ENCODE measurements at regions not wholly inside any gene's neighbourhood (a gene's known extent, or its start where the extent isn't known, plus 50 kb on each side); places are given as distances from the start of the nearest gene placed in this dataset.

DNA sequence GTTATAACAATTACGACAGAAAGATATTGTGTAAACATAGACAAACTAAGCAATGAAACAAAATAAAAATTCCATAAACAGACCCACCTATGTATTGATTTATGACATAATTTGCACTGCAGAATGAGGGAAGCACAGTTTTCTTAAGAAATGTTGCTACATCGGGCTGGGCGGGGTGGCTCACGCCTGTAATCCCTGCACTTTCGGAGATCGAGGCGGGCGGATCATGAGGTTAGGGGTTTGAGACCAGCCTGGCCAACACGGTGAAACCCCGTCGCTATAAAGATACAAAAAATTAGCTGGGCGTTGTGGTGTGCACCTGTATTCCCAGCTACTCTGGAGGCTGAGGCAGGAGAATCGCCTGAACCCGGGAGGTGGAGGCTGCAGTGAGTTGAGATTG is 1344.4 kb upstream of the WWC1 start:
- no peak for DNase-seq (ENCODE audit: low read depth in 2 of 2)

DNA sequence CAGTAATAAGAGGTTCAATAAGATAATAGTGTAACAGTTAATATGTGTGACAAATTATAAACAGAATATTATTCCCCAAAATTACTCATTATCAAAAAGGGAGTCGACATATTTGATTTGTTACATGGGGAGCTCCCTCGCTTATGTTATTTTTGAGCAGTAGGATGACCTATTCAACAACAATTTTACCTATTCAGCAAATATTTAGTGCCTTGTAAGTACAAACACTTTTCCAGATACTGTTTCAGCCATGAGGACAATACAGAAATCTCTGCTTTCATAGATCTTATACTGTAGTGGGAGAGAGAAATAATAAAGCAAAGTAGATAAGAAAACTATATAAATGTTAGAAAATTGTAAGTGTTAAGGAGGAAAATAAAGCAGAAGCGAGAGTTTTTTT is 1342.8 kb upstream of the WWC1 start:
- DNase-seq (ENCODE audit: low read depth in 2 of 2), result no peak

DNA sequence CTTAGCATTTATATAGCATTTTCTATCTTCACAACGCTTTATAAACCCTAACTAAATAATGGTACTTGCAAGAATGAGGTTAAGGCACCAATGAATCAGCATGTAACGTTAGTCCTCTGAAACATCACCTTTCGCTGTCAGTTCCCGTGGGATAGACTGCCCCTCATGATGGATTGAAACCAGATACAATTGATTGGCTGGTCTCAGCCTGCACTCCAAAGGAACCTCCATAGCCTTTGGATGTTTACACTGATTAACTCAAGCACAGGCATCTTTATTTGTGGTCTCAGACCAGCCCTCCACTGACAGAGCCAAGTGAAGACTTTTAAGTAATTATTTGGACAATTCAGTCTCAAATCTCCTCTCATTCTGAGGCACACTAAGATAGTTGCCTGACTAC is 1339.4 kb upstream of the WWC1 start:
- no peak for DNase-seq (ENCODE audit: low read depth in 2 of 2)

DNA sequence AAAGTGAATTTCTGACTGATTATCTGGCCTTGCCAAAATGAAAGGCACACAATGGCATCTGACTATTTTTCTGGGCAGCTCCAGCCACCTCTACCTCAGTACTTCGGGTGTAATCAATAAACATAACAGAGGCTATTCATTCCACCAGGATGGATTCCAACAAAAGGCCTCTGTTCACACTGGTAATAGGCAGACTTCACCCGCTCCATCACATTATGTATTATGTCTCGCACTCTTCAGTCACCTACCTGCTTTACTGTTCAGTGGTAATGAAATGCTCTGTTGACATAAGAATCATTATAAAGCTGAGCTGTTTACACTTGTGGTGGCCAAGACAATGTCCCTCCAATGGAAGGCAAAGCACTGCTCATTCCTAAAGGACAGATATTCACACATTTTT is 1333.7 kb upstream of the WWC1 start:
- DNase-seq (ENCODE audit: low read depth in 2 of 2), result no peak

DNA sequence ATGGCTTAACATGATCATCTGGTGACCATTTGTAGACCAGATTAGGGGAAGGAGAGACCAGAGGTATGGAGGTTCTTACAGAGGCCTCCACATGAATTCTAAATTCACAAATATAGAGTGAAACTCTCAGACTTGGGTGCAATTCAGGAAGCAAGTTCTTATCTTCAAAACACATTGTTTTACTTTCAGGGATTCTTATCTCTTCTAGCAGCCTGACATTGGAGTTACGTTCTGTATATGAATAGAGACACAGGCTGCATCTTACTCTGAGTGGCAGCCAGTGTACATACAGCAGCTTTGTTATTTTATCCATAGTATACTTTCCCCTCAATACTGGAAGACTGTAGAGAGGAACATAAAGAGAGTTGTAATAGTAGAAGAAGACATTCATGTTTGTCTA is 1331.7 kb upstream of the WWC1 start:
- no peak for DNase-seq (ENCODE audit: low read depth in 2 of 2)

DNA sequence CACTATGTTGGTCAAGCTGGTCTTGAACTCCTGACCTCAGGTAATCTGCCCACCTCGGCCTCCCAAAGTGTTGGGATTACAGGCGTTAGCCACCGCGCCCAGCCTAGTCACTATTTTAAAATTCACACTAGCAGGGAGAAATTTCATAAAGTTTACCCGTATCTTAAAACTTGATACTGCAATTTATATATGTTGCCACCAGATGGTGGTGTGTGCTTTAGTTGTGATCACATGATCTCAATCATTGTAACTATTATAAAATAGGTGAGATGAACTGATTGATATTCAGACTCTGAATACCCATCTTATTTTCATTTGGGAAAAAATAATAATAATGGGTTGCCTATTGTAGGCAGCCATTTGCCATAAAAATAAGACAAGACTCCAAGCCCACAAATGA is 1330.4 kb upstream of the WWC1 start:
- no peak for DNase-seq (ENCODE audit: low read depth in 2 of 2)

DNA sequence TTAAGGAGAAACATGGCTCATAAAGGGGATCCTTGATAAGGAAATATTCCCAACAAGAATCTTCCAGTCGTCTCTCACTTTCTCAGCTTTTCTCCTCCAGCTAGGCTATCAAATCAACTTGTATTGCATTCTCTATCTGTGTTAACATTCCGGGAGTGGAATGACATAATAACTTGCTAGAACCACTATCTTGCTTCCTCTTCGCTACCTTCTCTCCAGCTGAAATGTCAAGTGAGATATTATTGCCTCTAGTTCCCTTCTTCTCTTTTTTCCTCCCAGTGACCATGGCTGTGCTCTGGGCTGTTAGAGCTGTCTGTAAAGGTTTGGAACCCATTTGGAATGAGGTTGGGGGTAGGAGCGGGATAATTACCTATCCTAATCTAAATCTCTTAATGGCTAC is 1329.5 kb upstream of the WWC1 start:
- no peak for DNase-seq (ENCODE audit: low read depth in 2 of 2)

DNA sequence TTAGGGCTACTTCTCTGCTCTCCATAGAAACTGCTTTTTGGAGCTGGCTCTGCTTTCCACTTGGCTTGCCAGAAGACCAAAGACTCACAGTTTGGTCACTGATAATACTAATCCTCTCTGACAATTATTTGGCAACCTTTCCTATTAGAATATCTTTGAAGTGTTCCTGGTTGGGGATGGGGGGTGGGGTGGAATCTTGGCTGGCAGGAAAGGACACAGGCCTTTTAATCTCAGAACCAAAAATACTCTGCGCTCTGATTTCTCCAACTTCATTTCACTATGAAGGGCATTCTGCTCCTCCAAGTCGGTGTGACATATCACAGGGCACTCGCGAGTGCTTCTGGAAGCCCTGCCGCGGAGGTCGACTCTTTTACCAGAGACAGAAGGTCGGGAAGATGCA is 1329.0 kb upstream of the WWC1 start:
- no peak for DNase-seq (ENCODE audit: low read depth in 2 of 2)

DNA sequence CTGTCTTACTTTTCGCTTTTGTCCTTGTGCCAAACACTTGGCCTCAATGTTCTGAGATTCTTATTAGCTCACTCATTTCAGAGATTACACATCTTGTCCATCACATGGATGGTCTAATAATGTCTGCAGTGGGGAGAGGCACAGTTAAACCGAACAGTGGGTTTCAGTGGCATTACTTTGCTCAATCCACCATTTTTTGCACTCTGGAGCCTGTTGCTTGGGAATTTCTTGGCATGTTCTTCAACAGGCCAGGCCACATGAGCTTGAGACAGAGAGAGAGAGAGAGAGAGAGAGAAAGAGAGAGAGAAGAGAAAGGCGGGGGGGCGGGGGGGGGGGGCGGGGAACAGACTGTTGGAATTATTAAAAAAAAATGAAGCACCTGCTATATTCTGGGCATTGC is 1327.8 kb upstream of the WWC1 start:
- no peak for DNase-seq (ENCODE audit: low read depth in 2 of 2)

DNA sequence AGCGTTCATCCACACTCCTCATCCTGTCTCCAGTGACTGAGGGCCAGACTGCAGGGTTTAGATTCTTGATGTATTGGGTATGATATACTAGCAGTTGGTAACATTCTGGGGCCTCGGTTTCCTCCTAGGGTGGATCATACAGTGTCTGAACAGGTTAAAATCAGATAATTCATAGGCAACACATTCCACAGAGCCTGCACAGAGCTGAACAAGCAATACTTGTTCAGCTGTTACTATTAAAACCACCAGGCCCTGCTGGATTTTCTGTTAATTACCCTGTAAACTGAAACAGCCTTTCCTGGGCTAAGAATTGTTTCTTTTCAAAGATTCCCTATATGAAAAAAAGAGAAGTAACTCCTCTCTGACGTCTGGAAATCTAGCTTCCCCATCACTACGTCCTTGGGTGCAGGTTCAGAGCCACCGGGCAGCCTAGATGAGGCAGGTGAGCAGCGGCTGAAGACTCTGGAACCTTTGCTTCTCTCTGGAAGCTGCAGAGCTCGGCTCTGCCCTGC is 1313.5 kb upstream of the WWC1 start:
- DNase-seq (ENCODE audit: low read depth in 2 of 2), result no peak

DNA sequence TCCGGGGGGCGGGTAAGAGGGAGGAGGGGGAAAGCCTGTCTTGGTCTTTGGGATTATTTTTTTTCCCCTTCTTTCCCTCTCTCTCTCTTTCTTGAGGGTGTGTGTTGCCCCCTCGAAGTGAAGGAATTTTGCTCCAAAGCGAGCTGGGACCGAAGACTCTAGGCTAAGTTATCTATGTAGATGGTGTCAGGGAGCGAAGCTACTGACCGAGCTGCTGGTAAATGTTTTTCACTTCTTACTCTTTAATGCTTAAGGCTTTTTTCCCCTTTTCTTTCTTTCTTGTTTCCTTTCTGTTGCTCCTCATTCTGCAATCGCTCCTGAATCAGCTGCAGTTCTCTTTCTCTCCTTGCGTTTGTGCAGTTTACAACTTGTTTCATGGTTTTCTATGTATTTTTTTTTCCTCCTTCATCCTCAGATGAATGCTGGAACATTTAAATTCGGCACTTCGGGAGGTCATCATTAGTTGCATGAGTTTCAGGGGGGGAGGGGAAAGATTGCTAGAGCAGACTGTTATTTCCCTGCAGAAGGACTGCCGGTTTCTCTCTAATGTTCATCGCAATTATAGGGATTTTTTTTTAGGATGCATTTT is 1312.0 kb upstream of the WWC1 start:
- DNase-seq (ENCODE audit: low read depth in 2 of 2), result no peak

DNA sequence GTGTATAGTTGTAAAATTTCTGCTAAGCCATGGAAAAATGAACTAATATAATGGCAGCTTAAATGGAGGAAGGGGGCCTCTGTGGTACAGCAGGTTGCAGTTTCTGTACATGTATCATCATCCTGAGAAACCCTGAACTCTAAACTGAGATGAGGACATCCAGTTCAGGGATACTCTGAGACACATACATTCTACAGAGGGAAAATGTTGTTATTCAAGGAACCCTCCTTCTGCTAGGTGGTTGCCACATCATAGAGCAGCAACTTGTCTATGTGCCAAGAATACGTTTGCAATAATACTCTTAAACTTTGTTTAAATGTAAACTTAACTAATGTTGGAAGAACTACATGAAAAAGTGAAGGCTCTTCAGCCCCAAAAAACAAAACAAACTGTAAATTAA is 1310.8 kb upstream of the WWC1 start:
- DNase-seq (ENCODE audit: low read depth in 2 of 2), result no peak

DNA sequence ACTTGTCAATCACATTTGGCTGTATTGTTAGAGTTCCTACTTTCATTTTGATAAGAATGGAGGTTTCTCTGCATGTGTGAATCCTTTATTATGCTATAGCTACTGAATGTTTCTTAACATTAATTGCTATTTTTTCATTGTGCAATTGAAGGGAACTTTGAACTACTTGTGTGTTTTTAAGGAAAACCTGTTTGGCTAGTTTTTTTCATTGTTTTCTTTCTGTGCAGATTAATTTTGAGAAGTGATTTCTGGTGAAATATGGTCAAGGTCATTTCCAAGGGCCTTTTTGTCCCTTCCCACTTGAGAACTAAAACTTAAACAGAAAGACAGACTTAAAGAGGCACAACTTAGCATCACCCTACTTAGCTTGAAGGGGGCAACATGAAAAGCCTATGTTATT is 1309.2 kb upstream of the WWC1 start:
- no peak for DNase-seq (ENCODE audit: low read depth in 2 of 2)

DNA sequence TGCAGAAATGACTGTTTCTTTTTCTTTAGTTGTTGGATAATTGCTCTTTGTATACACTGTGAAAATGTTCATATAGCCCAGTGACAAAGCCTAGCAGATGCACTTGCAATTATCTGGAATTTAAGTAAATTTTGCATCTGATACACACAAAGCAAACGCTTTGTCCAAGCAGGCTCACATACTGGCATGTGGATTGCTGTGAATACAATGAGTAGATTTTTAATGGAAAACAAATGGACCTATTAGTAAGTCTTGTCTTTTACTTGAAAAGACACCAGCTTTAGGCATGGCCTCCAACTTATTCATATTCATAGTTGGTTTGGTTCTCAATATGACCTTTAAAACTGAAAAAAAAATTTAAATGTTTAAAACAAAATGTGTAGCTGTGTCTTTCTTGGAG is 1299.8 kb upstream of the WWC1 start:
- DNase-seq (ENCODE audit: low read depth in 2 of 2), result no peak

DNA sequence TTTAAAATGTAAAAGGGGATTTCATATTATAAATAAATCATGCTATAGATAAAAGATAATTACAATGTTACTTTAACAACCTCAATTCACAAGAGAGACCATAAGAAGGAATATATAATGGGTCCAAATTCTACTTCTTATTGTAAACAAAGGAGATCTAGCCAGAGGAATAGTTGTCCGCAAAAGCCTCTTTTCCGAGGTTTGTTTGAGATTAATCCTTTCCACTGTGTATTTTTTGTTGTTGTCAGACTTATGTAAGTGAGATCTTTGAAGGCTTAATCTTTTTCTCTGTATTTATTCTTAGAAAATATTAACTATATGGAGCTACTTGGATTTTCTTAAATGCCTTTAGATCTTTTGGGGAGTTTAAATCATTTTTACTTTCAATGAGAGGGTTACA is 1299.3 kb upstream of the WWC1 start:
- DNase-seq (ENCODE audit: low read depth in 2 of 2), result no peak

DNA sequence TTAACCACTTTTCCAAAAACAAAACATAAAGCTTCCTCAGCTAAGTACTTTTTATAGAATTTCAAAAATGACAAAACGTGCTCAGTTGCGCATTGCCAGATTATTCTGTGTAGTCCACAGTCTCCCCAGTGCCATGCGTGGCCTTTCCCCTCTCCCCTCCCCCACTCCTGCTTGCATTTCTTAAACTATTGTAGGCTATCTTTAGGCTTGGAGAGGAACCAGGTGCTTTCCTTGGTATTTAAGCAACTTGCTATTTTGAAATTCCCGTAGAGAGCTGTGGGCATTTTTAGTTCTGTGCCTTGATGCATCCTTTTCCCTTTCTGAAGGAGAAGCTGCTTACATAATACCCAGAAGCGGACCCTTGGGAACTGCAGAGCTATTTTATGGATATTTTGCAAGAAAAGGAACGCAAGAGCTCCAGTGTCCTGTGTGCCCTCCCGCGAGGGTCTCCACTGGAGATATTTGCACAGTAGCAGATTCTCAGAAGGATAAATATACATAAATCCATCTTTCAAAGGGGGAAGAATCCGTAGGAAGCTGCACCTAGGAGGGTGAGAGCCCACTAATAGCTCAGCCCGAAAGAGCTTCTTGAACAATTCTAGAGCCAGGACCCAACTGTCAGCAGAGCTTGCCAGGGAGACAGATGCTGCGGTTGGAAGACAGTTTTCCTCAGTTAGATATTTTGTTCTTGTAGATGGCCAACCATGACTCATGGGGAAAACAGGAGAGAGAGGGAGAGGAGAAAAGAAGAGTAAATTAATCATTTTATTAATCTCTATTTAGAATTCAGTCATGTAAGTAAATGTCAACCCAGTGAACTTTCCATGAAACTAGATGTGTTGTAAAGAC is 1298.3 kb upstream of the WWC1 start:
- DNase-seq (ENCODE audit: low read depth in 2 of 2), result no peak

DNA sequence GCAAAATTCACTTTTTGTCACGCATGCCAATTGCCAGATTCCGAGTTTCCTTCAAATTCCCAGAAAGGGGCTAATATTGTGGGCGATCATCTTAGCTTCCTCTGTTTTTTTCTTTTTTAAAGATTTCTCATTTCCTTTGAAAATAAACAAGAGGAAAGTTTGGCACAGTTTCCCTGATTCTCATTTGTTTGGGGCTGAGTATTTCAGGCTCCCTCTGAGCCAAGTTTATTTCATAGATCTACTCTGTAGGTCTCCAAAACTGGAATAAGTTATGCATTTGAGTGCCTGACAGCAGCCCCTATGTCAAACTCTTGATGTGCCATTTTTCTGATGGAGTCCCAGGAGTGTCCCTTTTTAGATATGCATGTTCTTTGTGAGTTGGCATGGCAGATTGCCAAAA is 1297.2 kb upstream of the WWC1 start:
- no peak for DNase-seq (ENCODE audit: low read depth in 2 of 2)

DNA sequence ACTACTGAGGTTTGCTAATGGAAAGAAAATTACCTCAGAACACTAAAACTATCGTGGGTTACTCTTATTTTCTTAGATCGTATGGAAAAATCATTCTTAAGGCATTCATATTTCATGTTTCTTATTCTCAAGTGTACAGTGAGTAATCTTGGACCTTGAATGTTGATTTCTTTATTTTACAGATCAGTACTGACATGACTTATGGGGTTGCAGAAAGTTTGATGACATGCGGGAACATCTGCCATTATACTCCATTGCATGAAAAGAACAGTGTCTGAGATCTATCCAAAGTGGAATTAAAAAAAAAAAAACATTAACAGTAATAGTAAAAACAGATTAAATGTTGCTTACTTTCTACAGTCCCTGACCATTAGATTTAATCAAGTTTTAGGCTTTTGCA is 1290.2 kb upstream of the WWC1 start:
- DNase-seq (ENCODE audit: low read depth in 2 of 2), result no peak

DNA sequence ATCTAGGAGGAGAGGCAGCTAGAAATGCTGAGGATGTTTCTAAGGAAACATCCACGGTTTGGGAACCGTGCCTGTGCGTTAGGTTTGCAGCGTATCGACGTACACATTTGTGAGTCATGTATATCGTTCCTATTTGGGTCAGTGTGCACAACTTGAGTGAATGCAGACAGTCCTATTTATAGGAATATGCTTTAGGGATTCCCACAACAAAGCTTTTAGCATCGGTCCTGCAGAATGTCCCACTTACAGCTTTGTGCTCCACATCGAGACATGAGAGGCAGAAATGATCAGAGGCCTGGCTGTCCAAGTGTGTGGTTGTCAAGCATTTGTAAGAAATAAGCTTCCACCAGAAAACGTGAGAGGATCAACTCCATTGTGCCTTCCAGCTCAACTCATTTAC is 1282.7 kb upstream of the WWC1 start:
- no peak for DNase-seq (ENCODE audit: low read depth in 2 of 2)

DNA sequence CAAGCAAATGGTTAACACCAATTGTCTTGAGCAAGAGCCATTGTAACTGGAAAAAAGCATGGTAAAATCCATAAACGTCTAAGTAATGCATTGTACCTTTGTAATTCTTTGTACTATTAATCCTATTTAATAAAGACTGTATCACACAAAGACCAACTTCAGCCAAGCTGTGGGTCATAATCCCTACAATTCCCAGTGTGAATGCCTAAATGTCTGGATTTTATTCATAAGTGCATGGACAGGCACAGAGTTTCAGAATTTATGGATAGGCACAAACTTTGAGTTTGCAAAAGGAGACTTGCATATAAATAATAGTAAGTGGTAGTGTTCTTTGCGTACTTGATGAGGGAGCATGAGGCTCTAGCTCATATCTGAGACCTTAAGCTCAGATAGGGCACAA is 1280.2 kb upstream of the WWC1 start:
- DNase-seq (ENCODE audit: low read depth in 2 of 2), result no peak

DNA sequence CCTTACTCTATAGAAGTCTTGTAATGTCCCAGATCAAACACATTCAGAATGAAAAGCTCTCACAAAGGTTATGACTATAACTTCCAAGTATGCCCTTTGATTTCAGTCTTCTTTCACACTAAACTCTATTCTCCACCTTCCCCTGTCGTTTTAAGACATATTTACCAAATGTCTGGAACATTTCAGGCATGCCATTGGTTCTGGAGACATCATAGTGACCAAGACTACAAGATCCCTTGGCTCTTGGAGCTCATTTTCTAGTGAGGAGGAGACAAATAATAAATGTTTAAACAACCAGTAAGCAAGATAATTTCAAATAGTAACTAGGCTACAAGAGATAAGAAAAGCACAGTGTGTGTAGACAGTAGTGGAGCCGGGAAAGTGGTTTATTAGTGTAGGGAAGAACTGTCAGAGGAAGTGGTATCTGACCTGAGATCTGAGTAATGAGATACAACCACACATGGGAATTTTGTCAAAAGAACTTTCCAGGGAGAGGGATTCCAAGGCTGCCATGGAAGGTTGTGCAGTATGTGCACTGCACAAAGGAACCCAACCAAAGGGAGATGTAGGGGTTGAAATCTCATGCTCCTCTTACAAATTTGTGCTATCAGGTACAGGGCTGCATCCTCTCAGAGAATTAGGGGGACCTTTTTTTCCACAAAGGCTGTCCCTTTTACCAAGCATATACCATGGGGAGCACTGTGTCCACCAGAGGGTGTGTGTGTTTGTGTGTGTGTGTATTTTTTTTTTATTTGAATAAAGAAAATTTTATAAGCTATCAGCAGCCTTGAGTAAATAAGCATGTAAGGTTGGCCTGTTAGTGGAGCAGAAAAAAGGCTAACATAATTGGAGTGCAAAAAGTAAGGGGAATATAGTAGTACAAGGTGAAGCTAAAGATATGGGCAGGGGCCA is 1279.1 kb upstream of the WWC1 start:
- no peak for DNase-seq (ENCODE audit: low read depth in 2 of 2)

DNA sequence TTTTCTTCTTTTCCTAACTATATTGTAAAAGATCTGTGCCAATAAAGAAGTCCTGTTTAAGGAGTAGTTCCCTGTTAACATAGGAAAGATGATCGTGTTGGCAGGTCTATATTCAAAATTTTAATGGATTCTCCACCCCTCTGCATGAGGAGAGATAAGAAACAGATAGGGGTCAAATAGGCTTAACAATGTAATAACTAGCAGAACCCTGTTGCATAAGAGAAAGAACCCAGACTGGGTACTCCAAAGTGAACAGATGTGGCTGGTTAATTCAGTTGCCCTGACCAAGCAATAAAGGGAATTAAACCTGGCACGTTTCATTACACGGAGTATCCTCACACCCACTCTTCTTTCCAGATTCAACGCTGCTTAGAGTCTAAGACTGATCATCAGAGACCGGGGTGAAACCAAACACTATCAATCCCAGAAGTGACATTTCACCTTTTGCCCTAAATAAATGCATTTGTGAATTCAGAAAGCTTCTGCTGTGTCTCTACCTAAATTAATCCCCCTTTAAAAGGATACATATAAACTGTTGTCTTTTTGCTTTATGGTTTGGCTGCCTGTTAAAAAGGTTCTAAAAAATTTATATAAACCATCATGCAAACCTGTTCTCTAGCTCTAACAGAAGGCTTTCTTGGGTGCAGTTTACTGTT is 1276.9 kb upstream of the WWC1 start:
- no peak for DNase-seq (ENCODE audit: low read depth in 2 of 2)

Data from activated CD4-positive, alpha-beta T cell treated with anti-CD3 and anti-CD28 coated beads for 24 hours (primary cell).